Erythroblast (primary cell): ENCODE measurements at regions not wholly inside any gene's neighbourhood (a gene's known extent, or its start where the extent isn't known, plus 50 kb on each side); places are given as distances from the start of the nearest gene placed in this dataset.

Source experiments
- GATA1 ChIP-seq: IDR thresholded peaks from 2 replicates; pipeline ENCODE4 v1.6.1; 2011; ENCODE audit warnings: low read depth, mild to moderate bottlenecking, control low read depth, low read length, moderate library complexity
- POLR2A ChIP-seq: IDR thresholded peaks from 2 replicates; pipeline ENCODE4 v1.6.1; 2011; ENCODE audit warnings: mild to moderate bottlenecking, low read length

GRCh38 chr2:139427164-139427563, 647.0 kb upstream of the NXPH2 start:
- TF ChIP-seq POLR2A, result no peak
- no peak for TF ChIP-seq GATA1
